DLD1 (cell line): ENCODE measurements at regions not wholly inside any gene's neighbourhood (a gene's known extent, or its start where the extent isn't known, plus 50 kb on each side); places are given as distances from the start of the nearest gene placed in this dataset.

Experiments
- in situ Hi-C: cut with HindIII; loops from 2 replicates; pipeline ENCODE4 v1.10.0; 2017; ENCODE audit warnings: low sequenced_read_pairs

GRCh38 chr13:107185889-107186288 lies 618.0 kb upstream of the ARGLU1 start:
- in situ Hi-C loops, result no loop called here

- in situ Hi-C loops, result no loop called here
Observed at GRCh38 chr13:107170270-107170931, 602.5 kb upstream of the ARGLU1 start.

- in situ Hi-C loops, result no loop called here
Observed at GRCh38 chr13:107157271-107157670, 589.3 kb upstream of the ARGLU1 start.

- in situ Hi-C loops, result no loop called here
Observed at GRCh38 chr13:107144432-107144831, 576.5 kb upstream of the ARGLU1 start.

DNA sequence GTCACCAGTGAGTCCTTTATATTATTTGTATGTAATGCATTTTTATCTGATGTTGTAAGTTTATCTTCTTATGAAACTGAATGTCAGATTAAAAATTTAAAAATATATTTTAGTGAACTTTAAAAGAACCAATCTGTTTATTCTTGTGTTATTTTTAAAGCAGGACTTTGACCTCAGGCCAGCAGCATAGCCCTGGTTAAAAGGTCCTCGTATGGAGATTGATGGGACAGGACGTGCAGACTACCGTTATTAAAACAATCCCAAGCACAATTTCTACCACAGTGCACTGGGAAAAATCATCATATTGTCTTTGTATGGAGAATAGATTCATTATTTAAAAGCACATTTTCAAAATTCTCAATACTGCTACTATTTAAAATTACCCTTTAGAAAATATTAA lies 573.8 kb upstream of the ARGLU1 start:
- in situ Hi-C loops, result no loop called here

- in situ Hi-C loops, result no loop called here
Observed at GRCh38 chr13:107139006-107139405, 571.1 kb upstream of the ARGLU1 start.

DNA sequence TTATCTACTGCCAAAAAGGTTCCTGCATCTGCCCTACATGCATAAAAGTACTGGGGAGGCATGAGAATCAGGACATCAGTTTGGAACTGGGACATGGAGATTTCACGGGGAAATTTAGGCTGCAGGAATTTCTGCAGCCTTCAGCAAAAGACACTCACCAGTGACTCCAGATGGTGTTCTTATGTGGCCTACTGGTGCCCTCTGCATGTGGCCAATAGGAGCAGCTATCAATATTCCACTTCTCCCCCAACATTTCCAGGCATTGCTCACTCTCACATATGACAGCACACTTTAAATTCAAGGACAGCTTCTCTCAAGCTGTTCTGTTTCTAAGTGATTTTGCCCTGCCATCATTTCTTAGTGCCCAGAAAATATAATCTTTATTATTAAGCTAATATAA lies 570.5 kb upstream of the ARGLU1 start:
- in situ Hi-C loops, result no loop called here

DNA sequence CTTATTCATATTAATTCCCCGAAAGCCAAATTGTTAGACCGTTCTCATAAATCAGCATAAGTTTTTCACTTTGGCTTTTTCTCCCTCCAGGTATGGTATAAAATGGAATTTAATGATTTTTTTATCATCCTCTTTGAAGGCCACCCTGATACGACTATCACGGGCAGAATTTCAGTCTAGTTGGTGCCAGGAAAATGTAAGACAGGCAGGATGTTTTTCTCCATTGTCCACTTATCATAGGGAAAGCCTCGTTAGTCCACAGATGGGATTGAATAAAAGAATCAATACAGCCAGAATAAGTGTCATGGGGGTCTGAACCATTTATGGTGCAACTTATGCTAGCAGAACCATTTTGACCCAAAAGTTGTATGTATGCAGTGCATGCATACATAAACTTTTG lies 566.0 kb upstream of the ARGLU1 start:
- in situ Hi-C loops, result no loop called here

GRCh38 chr13:107130566-107130965 lies 562.6 kb upstream of the ARGLU1 start:
- in situ Hi-C loops, result no loop called here

GRCh38 chr13:107124730-107125129 lies 556.8 kb upstream of the ARGLU1 start:
- in situ Hi-C loops, result no loop called here

GRCh38 chr13:107124129-107124718 lies 556.3 kb upstream of the ARGLU1 start:
- in situ Hi-C loops, result no loop called here

DNA sequence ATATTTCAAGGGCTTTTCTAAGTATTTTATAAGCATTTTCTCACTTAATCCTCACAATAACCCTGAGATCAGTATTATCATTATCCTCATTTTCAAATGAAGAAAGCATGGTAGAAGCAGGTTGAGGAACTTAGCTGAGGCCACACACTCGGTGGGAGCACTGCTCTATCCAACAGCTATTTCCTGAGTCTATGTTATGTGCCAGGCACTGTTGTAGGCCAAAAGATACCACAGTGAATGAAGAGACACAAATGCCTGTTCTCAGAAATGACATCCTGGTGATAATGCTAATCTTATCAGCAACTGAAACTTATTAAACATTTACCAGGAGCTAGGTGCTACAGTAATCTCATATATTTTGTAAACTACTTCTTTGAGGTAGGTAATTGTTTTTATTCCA lies 553.9 kb upstream of the ARGLU1 start:
- in situ Hi-C loops, result no loop called here

GRCh38 chr13:107119989-107120881 lies 552.3 kb upstream of the ARGLU1 start:
- in situ Hi-C loops, result no loop called here

- in situ Hi-C loops, result no loop called here
Observed at GRCh38 chr13:107118506-107118905, 550.6 kb upstream of the ARGLU1 start.

DNA sequence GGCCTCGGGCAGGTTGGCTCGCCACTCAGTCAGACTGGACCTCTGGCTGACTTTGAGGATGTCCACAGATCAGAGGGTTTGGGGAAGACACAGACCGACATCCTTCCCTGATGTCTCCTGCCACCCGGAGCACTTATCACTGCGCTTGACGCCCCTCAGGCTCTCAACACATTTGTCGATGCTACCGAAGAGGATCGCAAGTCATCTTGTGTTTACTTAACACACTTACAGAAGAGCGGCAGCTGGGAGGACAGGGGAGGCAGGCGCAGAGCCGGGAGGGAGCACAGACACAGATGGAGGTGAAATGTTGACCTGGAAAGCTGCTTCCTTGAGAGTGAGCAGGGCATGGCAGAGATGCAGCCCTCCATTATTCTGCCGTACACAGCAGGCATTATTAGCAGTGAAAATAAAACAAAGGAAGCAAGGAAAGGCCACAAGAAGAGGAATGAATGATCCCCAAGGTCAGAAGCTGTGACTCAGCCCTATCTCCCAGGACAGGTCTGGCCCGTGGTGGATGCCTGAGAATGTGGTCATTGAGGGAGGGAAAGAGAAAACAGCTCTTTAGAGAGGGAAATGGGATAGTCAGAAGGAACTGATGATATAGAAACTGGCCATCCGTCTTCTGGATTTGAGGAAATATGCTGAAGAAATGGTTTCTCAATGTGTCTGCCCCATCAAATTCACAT lies 549.5 kb upstream of the ARGLU1 start:
- in situ Hi-C loops, result no loop called here

- in situ Hi-C loops, result no loop called here
Observed at GRCh38 chr13:107113387-107113786, 545.5 kb upstream of the ARGLU1 start.

DNA sequence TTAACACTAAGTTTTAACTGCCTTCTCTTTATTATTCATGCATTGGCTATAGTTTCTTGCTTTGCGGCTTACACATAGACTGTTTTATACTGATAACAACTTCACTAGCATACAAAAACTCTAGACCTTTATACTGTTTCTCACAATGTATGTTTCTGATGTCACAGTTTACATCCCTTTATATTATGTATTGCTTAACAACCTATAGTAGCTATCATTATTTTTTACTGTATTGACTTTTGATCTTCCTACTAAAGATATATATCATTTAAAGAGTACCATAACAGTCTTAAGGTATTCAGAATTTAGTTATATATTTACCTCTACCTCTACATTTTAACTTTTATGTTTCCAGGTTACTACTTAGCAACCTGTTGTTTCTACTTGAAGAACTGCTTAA lies 543.3 kb upstream of the ARGLU1 start:
- in situ Hi-C loops, result no loop called here

DNA sequence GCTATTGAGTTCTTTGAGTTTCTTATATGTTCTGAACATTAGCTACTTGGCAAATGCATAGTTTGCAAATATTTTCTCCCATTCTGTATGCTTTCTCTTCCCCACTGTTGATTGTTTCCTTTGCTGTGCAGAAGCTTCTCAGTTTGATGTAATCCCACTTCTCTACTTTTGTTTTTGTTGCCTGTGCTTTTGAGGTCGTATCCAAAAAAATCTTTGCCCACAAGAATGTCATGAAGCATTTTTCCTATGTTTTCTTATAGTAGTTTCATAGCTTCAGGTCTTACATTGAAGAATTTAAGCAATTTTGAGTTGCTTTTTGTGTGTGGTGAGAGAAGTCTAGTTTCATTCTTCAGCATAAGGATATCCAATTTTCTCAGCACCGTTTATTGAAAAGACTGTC lies 536.7 kb upstream of the ARGLU1 start:
- in situ Hi-C loops, result no loop called here

- in situ Hi-C loops, result no loop called here
Observed at GRCh38 chr13:107102676-107103075, 534.7 kb upstream of the ARGLU1 start.

DNA sequence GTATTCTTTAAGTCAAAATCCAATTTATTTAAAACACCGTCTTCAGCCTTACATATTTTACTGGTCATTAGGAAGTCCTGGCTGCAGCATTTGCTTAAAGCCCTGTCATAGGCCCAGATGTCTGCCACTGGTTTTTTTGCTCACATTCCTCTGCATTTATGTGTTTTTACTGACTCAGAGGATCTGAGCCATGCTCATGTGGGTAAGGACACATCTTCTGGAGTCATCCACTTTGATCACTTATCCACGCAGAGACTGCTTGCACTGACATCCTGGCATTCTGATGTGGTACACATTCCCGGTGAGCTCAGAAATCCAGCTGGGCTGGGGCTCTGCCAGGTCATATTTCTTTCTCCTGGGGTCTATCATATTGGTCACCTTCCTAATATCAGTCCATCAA lies 531.7 kb upstream of the ARGLU1 start:
- in situ Hi-C loops, result no loop called here

GRCh38 chr13:107097916-107098315 lies 530.0 kb upstream of the ARGLU1 start:
- in situ Hi-C loops, result no loop called here
